HEK293 (cell line): ENCODE measurements at regions not wholly inside any gene's neighbourhood (a gene's known extent, or its start where the extent isn't known, plus 50 kb on each side); places are given as distances from the start of the nearest gene placed in this dataset.

Experiments
- ATF2 ChIP-seq: fragments of 450-650 bp; formaldehyde crosslinking; IDR thresholded peaks from 2 replicates; pipeline ENCODE4 v1.5.1; 2016; ENCODE audit warnings: missing biosample characterization, missing genetic modification characterization, low read depth
- CTCF ChIP-seq: fragments of 450-650 bp; formaldehyde crosslinking; IDR thresholded peaks from 2 replicates; pipeline ENCODE4 v1.5.1; 2016; ENCODE audit warnings: missing biosample characterization, missing genetic modification characterization
- KLF17 ChIP-seq: fragments of 450-650 bp; formaldehyde crosslinking; IDR thresholded peaks from 2 replicates; pipeline ENCODE4 v1.5.1; 2016; ENCODE audit warnings: missing biosample characterization, missing genetic modification characterization
- REST ChIP-seq: fragments of 450-650 bp; formaldehyde crosslinking; IDR thresholded peaks from 2 replicates; pipeline ENCODE4 v1.5.1; 2016; ENCODE audit warnings: missing biosample characterization, missing genetic modification characterization
- TCF7L2 ChIP-seq: IDR thresholded peaks from 2 replicates; pipeline ENCODE4 v1.6.1; 2011; ENCODE audit warnings: low read depth, mild to moderate bottlenecking, inconsistent platforms, low read length, moderate library complexity, borderline replicate concordance
- YY1 ChIP-seq: fragments of 450-650 bp; formaldehyde crosslinking; IDR thresholded peaks from 2 replicates; pipeline ENCODE4 v1.5.1; 2018; ENCODE audit warnings: missing biosample characterization, missing genetic modification characterization
- ZNF23 ChIP-seq: fragments of 450-650 bp; formaldehyde crosslinking; IDR thresholded peaks from 2 replicates; pipeline ENCODE4 v1.5.1; 2016; ENCODE audit warnings: missing biosample characterization, missing genetic modification characterization, borderline replicate concordance
- ZNF324 ChIP-seq: fragments of 450-650 bp; formaldehyde crosslinking; IDR thresholded peaks from 2 replicates; pipeline ENCODE4 v1.5.1; 2016; ENCODE audit warnings: missing biosample characterization, missing genetic modification characterization
- ZNF510 ChIP-seq: fragments of 450-650 bp; formaldehyde crosslinking; IDR thresholded peaks from 2 replicates; pipeline ENCODE4 v1.5.1; 2018; ENCODE audit warnings: mild to moderate bottlenecking, missing genetic modification characterization, missing biosample characterization; ENCODE audit not compliant: insufficient replicate concordance
- ZNF544 ChIP-seq: fragments of 450-650 bp; formaldehyde crosslinking; IDR thresholded peaks from 2 replicates; pipeline ENCODE4 v1.5.0; 2017; ENCODE audit warnings: missing biosample characterization, missing genetic modification characterization
- ZNF639 ChIP-seq: fragments of 450-650 bp; formaldehyde crosslinking; IDR thresholded peaks from 2 replicates; pipeline ENCODE4 v1.5.1; 2016; ENCODE audit warnings: missing biosample characterization, missing genetic modification characterization
- ZNF837 ChIP-seq: fragments of 450-650 bp; formaldehyde crosslinking; IDR thresholded peaks from 2 replicates; pipeline ENCODE4 v1.5.1; 2016; ENCODE audit warnings: missing biosample characterization, missing genetic modification characterization
- ZSCAN4 ChIP-seq: fragments of 450-650 bp; formaldehyde crosslinking; IDR thresholded peaks from 2 replicates; pipeline ENCODE4 v1.5.1; 2017; ENCODE audit warnings: missing biosample characterization, missing genetic modification characterization

GRCh38 chr6:130303431-130303830 is 62.4 kb upstream of the TMEM200A start:
- TF ChIP-seq ZNF639 (tag by site-specific recombination) (no peak), CTCF (tag by site-specific recombination) (no peak), TCF7L2 (no peak), ZNF23 (tag by site-specific recombination) (no peak), KLF17 (tag by site-specific recombination) (no peak), ZNF324 (tag by site-specific recombination) (no peak), ATF2 (tag by site-specific recombination) (no peak), YY1 (no peak), ZNF837 (tag by site-specific recombination) (no peak), REST (no peak), ZNF510 (tag by site-specific recombination) (no peak), ZNF544 (tag by site-specific recombination) (no peak), ZSCAN4 (no peak)
